H1 (cell line): ENCODE measurements at regions not wholly inside any gene's neighbourhood (a gene's known extent, or its start where the extent isn't known, plus 50 kb on each side); places are given as distances from the start of the nearest gene placed in this dataset.

Source experiments
- BRCA1 ChIP-seq: IDR thresholded peaks from 2 replicates; pipeline ENCODE4 v1.6.1; 2012; ENCODE audit warnings: low read depth, low read length, improper control_type of control experiment
- CBX8 ChIP-seq: fragments of 300-800, 300-1000 bp; sonication (generic); IDR thresholded peaks from 2 replicates; pipeline ENCODE4 v1.7.1; 2016; ENCODE audit warnings: low read depth, low read length, borderline replicate concordance
- JUN ChIP-seq: IDR thresholded peaks from 2 replicates; pipeline ENCODE4 v1.6.1; 2011; ENCODE audit warnings: low read depth, mild to moderate bottlenecking, improper control_type of control experiment, low read length
- SAP30 ChIP-seq: fragments of 300-600 bp; sonication (generic); IDR thresholded peaks from 2 replicates; pipeline ENCODE4 v1.7.1; 2012; ENCODE audit warnings: low read length, moderate library complexity, mild to moderate bottlenecking, inconsistent platforms; ENCODE audit not compliant: insufficient read depth, insufficient replicate concordance
- SP1 ChIP-seq: IDR thresholded peaks from 2 replicates; pipeline ENCODE4 v1.6.1; 2011; ENCODE audit warnings: low read depth, low read length
- SUZ12 ChIP-seq: fragments of 200-600 bp; sonication (generic); IDR thresholded peaks from 2 replicates; pipeline ENCODE4 v1.6.1; 2012; ENCODE audit warnings: mild to moderate bottlenecking, inconsistent platforms, low read length, moderate library complexity, mixed read lengths

DNA sequence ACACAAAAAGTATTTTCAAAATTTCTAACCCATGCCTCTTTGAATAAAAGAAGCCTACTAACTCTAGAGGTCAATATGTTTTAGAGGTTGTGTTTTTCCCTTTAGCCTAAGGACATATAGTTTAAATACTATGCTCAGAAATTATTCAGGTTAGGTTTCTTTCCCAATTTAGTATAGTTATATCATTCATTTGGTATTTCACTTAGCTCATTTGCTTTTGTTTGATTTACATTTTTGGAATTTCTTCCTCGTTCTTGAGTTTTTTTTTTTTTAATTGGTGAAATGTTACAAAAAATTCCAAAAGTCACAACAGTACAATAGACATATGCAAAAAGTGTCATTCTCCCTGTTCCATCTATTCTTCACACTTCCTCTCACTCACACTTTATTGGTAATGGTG is 371.3 kb upstream of the TNP1 start (continued):
- no peak for TF ChIP-seq BRCA1
- no peak for TF ChIP-seq CBX8
- TF ChIP-seq SP1 = no peak
- TF ChIP-seq SUZ12 = no peak
- TF ChIP-seq JUN = no peak
- no peak for TF ChIP-seq SAP30
- TF ChIP-seq, all 59 proteins: peak for 0
